ENCODE measurements at regions not wholly inside any gene's neighbourhood (a gene's known extent, or its start where the extent isn't known, plus 50 kb on each side); places are given as distances from the start of the nearest gene placed in this dataset.
"Not testable (repeated sequence)": the region's sequence is repeated elsewhere in the genome, so short reads cannot be mapped to it uniquely, and the experiment has no call there.

DNA sequence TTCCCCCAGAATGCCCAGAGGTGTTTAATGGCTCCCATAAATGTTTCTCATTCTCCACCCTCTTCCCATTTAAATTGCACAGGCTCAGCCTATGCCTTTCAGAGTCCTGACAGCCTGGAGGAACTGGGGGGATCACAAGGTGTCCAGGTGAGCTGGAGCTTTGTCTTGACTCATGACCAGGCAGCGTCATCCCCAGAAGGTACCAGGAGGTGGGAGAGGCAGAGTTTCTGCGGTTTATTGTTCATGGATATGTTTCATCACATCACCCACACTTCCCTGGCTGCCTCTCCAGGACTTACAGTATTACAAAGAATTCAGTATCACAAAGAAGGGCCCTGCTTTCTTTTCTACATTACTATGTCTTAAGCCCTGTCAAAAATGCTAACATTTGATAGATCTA, 103.2 kb upstream of the GALNT18 start:
- Histone ChIP-seq H3K27me3 (ENCODE audit: low read depth) (0 out of 2 replicates have a peak, but pooled peaks cover 2% of the 10 kb centered on the region), H3K9me3 (no peaks in the 10 kb centered on the region), H3K4me1 (no peaks in the 10 kb centered on the region), H3K36me3 (replicated peaks) (no peaks in the 10 kb centered on the region), H3K4me3 (no peak overlapping the region)
- in situ Hi-C loops (cut with MboI; ENCODE audit: low sequenced_read_pairs), result no loop called here
- DNase-seq (ENCODE audit: low spot score in 2 of 2), result no peak

DNA sequence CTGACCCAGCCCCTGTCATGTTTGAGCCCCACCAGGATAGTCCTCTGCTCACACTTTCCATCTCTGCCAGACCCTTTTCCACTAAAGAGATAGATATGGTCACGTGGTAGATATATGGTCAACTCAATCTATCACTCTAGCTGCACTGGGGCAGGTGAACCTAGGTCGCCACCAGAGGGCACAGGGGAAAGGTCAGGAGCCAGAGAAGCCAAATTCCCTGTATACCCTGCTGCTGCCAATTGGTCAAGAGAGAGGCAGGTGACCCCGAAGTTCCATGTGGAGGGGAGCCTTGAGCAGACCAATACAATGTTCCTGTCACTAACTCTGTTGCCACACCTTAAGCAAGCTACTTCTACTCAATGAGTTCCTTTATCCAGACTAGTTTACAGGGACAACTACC, 101.1 kb upstream of the GALNT18 start:
- Histone ChIP-seq H3K4me1 (no peaks in the 10 kb centered on the region), H3K27me3 (ENCODE audit: low read depth) (peaks cover 10% of the 10 kb centered on the region; the same call in 1 of the 2 replicates), H3K9me3 (no peaks in the 10 kb centered on the region), H3K4me3 (no peak overlapping the region), H3K36me3 (replicated peaks) (no peaks in the 10 kb centered on the region)
- in situ Hi-C loops (cut with MboI; ENCODE audit: low sequenced_read_pairs), result no loop called here
- DNase-seq (ENCODE audit: low spot score in 2 of 2), result no peak

DNA sequence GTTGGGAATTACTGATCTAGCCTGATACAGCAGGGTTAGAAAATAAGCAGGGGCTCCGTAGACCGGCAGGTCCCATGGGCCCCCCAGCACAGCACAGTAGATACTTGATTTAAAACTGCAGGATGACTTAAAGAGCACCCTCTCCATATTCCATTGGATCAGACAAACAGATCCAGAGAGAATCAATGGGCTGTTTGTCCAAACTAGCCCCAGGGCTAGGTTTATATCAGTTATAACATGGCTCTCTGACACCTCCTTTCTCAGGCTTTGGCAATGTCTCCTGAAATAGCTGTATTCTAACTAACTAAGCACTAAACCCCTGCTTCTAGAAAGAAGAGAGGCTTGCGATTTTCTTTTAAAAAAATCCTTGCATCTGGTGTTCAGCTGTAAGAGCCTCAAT, 100.4 kb upstream of the GALNT18 start:
- Histone ChIP-seq H3K4me1 (no peaks in the 10 kb centered on the region), H3K4me3 (no peak overlapping the region), H3K9me3 (no peaks in the 10 kb centered on the region), H3K27me3 (ENCODE audit: low read depth) (peaks cover 10% of the 10 kb centered on the region; the same call in 1 of the 2 replicates), H3K36me3 (replicated peaks) (no peaks in the 10 kb centered on the region)
- in situ Hi-C loops (cut with MboI; ENCODE audit: low sequenced_read_pairs), result no loop called here
- DNase-seq (ENCODE audit: low spot score in 2 of 2), result no peak

DNA sequence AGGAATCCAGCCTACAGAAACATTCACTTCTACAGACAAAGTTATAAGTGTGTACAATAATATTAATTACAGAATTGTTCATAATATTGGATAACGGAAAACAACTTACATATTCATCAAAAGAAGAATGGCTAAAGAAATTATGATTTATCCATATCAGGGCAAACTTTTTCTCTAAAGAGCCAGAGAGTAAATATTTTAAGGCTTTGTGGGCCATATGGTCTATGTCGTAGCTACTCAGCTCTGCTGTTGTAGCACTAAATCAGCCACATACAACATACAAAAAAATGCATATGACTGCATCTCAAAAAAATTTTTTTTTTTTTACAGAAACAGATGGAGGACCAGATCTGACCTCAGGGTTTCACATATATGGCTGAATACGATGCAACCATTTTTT, 96.7 kb upstream of the GALNT18 start:
- H3K4me3 ChIP-seq, result no peak overlapping the region

DNA sequence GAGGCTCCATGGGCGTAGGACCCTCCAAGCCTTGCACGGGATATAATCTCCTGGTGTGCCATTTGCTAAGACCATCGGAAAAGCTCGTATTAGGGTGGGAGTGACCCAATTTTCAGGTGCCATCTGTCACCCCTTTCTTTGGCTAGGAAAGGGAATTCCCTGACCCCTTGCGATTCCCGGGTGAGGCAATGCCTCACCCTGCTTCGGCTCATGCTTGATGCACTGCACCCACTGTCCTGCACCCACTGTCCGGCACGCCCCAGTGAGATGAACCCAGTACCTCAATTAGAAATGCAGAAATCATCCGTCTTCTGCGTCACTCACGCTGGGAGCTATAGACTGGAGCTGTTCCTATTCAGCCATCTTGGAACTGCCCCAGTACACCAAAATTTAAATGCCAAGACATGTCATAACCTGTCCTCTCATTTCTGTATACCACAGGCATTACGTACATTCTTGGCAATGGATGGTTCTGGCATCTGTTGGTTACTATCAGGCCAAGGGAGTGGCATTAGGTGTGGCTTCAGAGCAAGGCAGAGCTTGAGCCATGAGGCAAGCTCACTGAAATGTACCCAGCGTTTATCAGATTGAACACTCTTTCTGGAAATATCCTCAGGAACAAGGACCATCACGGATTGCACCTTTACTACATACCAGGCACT, 95.4 kb upstream of the GALNT18 start:
- DNase-seq (ENCODE audit: low spot score in 2 of 2), result no peak
- Histone ChIP-seq H3K27me3 (ENCODE audit: low read depth) (peaks cover 7% of the 10 kb centered on the region; the same call in 1 of the 2 replicates), H3K4me3 (no peak overlapping the region), H3K9me3 (no peaks in the 10 kb centered on the region), H3K36me3 (replicated peaks) (no peaks in the 10 kb centered on the region), H3K4me1 (no peaks in the 10 kb centered on the region)
- in situ Hi-C loops (cut with MboI; ENCODE audit: low sequenced_read_pairs), result no loop called here

More for the DNA sequence above, 96.7 kb upstream of the GALNT18 start:
- in situ Hi-C loops (cut with MboI; ENCODE audit: low sequenced_read_pairs), result no loop called here
- H3K9me3 ChIP-seq, result no peaks in the 10 kb centered on the region
- no peaks in the 10 kb centered on the region for H3K4me1 ChIP-seq
- H3K27me3 ChIP-seq (ENCODE audit: low read depth), result peaks cover 7% of the 10 kb centered on the region; the same call in 1 of the 2 replicates
- H3K36me3 ChIP-seq (replicated peaks), result no peaks in the 10 kb centered on the region
- no peak for DNase-seq (ENCODE audit: low spot score in 2 of 2)

DNA sequence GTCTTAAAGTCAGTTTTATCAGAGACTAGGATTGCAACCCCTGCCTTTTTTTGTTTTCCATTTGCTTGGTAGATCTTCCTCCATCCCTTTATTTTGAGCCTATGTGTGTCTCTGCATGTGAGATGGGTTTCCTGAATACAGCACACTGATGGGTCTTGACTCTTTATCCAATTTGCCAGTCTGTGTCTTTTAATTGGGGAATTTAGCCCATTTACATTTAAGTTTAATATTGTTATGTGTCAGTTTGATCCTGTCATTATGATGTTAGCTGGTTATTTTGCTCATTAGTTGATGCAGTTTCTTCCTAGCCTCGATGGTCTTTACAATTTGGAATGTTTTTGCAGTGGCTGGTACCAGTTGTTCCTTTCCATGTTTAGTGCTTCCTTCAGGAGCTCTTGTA, 93.3 kb upstream of the GALNT18 start:
- H3K36me3 ChIP-seq (replicated peaks); DNase-seq (ENCODE audit: low spot score in 2 of 2); H3K4me3 ChIP-seq; in situ Hi-C loops (cut with MboI; ENCODE audit: low sequenced_read_pairs); H3K9me3 ChIP-seq; H3K4me1 ChIP-seq: not testable (repeated sequence)
- peaks cover 11% of the 10 kb centered on the region; the same call in 1 of the 2 replicates for H3K27me3 ChIP-seq (ENCODE audit: low read depth)

DNA sequence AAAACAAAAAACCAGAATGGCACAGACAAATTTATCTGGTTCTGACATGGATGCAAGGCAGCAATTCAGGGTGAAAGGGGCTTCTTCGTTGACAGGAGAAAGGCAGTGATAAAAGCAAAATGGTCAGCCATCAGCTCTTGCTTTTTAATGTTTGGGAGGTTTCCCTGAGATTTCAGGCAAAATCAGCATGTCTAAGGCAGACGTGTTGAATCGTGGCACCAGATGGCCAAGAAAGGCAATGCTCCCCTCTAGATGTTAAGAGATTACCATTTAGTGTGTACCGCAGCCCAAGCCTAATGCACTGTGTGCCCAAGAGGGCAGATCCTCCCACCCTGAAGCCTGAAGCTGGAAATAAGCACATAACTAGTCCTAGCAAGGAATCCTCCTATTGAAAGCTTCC, 88.8 kb upstream of the GALNT18 start:
- Histone ChIP-seq H3K36me3 (replicated peaks) (no peaks in the 10 kb centered on the region), H3K27me3 (ENCODE audit: low read depth) (peaks cover 11% of the 10 kb centered on the region; the same call in 1 of the 2 replicates), H3K4me3 (no peak overlapping the region), H3K9me3 (no peaks in the 10 kb centered on the region), H3K4me1 (no peaks in the 10 kb centered on the region)
- in situ Hi-C loops (cut with MboI; ENCODE audit: low sequenced_read_pairs), result no loop called here
- DNase-seq (ENCODE audit: low spot score in 2 of 2), result no peak

DNA sequence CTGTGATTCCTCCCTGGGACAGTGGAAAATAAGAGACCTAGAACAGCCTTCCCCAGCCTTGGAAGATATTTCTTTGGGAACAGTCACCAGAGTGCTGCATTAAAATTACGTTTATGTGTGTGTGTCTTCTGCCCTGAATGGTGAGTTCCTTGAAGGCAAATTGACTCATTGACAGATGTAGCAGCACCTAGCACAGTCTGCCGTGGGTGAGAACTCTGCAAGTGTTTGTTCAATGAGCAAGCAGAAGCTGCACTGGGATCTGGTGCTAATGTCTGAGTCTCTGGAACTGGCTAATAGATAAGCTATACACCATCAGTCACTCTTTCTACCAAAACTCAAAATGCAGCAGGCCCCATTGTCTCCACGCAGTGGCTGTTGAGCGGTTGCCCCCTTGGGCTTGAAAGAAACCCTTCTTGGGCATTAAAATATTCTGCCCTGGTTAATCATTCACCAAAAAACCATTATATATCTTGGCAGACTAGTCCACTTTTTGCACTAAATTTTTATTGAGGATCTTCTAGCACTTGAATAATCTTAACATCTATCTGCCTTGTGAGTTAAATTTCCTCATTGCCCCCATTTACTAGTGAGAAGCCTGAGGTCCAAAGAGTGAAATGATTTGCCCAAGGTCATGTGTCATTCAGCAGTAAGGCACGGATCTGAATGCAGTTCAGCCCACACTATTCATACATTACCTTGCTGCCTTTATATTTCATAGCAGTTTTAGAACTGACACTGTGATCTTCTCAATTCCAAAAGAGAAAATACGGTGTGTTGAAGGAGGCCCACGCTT, 87.8 kb upstream of the GALNT18 start:
- no peak for DNase-seq (ENCODE audit: low spot score in 2 of 2)
- peaks cover 14% of the 10 kb centered on the region; the same call in 1 of the 2 replicates for H3K27me3 ChIP-seq (ENCODE audit: low read depth)
- no peaks in the 10 kb centered on the region for H3K4me1 ChIP-seq
- H3K4me3 ChIP-seq, result no peak overlapping the region
- no peaks in the 10 kb centered on the region for H3K36me3 ChIP-seq (replicated peaks)
- no peaks in the 10 kb centered on the region for H3K9me3 ChIP-seq
- in situ Hi-C loops (cut with MboI; ENCODE audit: low sequenced_read_pairs), result no loop called here

DNA sequence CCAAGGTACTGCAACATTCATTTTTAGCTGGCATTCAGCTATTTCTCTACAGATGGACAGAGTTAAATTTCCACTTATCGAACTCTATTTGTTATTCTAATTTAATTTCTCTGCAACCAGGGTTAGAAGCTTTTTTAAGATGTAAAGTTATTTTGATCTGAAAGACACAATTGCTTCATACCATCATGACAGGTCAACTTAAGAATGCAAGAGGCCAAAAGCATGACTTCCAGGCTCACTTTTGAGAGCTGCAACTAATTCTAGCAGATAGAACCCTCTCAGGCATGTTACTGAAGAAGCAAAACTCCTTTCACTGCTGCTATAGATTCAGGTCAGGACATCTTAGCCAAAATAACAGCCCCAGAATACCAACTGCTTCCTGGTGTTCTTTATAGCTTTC, 86.5 kb upstream of the GALNT18 start:
- H3K36me3 ChIP-seq (replicated peaks), result no peaks in the 10 kb centered on the region
- in situ Hi-C loops (cut with MboI; ENCODE audit: low sequenced_read_pairs), result no loop called here
- no peaks in the 10 kb centered on the region for H3K9me3 ChIP-seq
- no peak overlapping the region for H3K4me3 ChIP-seq
- H3K27me3 ChIP-seq (ENCODE audit: low read depth), result peaks cover 15% of the 10 kb centered on the region; the same call in 1 of the 2 replicates
- no peaks in the 10 kb centered on the region for H3K4me1 ChIP-seq
- DNase-seq (ENCODE audit: low spot score in 2 of 2), result no peak

DNA sequence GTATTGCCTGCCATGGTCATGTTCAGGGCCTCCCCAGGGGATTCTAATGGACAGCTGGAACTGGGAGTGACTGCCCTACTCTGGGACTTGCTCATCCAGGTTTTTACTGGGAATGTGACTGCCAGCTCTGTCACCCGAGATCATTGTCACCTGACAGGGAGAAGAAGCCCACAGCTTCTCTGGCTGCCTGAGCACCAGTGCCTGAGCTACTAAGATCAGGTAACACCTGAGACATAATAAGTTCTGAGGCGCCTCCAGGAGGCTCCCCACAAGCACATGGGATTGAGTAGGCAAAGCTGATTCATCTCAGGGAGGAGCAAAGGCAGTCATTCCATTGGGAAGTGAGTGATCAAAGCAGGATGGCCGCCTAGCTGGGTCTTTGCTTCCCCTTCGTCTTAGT, 84.2 kb upstream of the GALNT18 start:
- H3K36me3 ChIP-seq (replicated peaks), result no peaks in the 10 kb centered on the region
- no peaks in the 10 kb centered on the region for H3K9me3 ChIP-seq
- no peaks in the 10 kb centered on the region for H3K4me1 ChIP-seq
- in situ Hi-C loops (cut with MboI; ENCODE audit: low sequenced_read_pairs), result no loop called here
- no peak for DNase-seq (ENCODE audit: low spot score in 2 of 2)
- H3K4me3 ChIP-seq, result no peak overlapping the region
- H3K27me3 ChIP-seq (ENCODE audit: low read depth), result peaks cover 15% of the 10 kb centered on the region; the same call in 1 of the 2 replicates

DNA sequence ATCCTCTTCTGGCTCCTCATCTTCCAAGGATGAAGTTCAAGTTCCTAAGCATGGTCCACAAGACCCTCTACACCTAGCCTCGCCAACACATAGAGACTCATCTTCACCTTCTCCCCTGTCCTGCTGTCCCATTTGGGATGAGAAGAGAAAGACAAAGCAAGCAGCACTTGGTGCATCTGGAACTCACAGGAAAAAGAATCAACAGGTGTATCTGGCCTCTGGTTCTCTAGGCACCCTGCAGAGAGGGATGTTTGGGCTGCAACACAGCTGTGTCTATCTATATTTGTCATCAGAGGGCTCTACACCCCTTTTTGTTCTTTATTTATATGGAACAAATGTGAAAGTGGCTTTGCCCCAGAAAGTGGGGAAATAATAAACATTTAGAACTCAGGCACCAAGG, 82.1 kb upstream of the GALNT18 start:
- in situ Hi-C loops (cut with MboI; ENCODE audit: low sequenced_read_pairs), result no loop called here
- no peaks in the 10 kb centered on the region for H3K36me3 ChIP-seq (replicated peaks)
- peaks cover 11% of the 10 kb centered on the region; the same call in 1 of the 2 replicates for H3K27me3 ChIP-seq (ENCODE audit: low read depth)
- H3K4me3 ChIP-seq, result no peak overlapping the region
- no peaks in the 10 kb centered on the region for H3K9me3 ChIP-seq
- no peaks in the 10 kb centered on the region for H3K4me1 ChIP-seq
- no peak for DNase-seq (ENCODE audit: low spot score in 2 of 2)

DNA sequence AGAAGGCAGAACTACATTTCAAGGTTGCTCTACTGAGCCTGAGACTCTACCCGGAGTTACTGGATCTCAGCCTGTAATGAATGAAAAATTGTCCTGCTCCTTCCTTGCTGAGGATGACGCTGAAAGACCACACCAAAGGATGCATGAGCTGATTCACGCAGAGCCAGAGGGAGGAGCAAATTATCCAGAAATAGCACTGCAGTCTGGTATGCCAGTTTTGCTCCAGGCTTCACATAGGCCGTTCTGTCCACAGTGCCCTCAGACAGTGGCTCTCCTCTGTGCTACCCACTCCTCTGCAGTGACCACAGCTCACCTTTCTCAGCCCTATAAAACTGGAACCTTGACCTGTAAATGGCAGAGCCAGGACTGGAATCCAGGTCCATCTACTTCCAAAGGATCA, 79.3 kb upstream of the GALNT18 start:
- no peaks in the 10 kb centered on the region for H3K9me3 ChIP-seq
- in situ Hi-C loops (cut with MboI; ENCODE audit: low sequenced_read_pairs), result no loop called here
- no peak for DNase-seq (ENCODE audit: low spot score in 2 of 2)

DNA sequence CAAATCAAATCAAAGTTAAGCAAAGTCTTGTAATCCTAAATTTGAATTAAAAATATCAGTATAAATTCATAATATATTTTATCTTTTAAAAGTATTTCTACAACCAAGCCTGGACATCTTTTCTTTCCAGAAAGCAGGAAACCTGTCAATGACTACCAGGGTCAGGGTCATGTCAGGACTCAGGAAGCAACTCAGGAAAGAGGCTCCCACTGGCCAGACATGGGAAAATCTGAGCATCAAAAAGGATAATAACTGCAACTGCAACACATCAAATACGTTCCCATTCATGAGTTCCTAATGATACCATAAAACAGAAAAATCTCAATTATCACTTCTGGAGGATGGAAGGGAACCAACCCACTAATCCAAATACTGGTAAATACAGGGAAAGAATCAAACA, 76.0 kb upstream of the GALNT18 start:
- Histone ChIP-seq H3K9me3 (no peaks in the 10 kb centered on the region), H3K27me3 (ENCODE audit: low read depth) (no peaks in the 10 kb centered on the region), H3K36me3 (replicated peaks) (no peaks in the 10 kb centered on the region), H3K4me3 (no peak overlapping the region), H3K4me1 (no peaks in the 10 kb centered on the region)
- in situ Hi-C loops (cut with MboI; ENCODE audit: low sequenced_read_pairs), result no loop called here
- no peak for DNase-seq (ENCODE audit: low spot score in 2 of 2)

More for the DNA sequence above, 79.3 kb upstream of the GALNT18 start:
- peaks cover 4% of the 10 kb centered on the region; the same call in 1 of the 2 replicates for H3K27me3 ChIP-seq (ENCODE audit: low read depth)
- no peaks in the 10 kb centered on the region for H3K4me1 ChIP-seq
- H3K36me3 ChIP-seq (replicated peaks), result no peaks in the 10 kb centered on the region
- no peak overlapping the region for H3K4me3 ChIP-seq
